H1 (cell line): ENCODE measurements at regions not wholly inside any gene's neighbourhood (a gene's known extent, or its start where the extent isn't known, plus 50 kb on each side); places are given as distances from the start of the nearest gene placed in this dataset.

Experiments used
- CTCF ChIA-PET: fragments of 300-600 bp; sonication (Branson Sonifier 250); formaldehyde crosslinking; loops from one replicate; lab custom pipeline; 2021; ENCODE audit not compliant: partially characterized antibody; lab: Charles Lee
- POLR2A ChIA-PET: fragments of 300-600 bp; sonication (Branson Sonifier 250); formaldehyde crosslinking; loops from one replicate; lab custom pipeline; 2021; ENCODE audit warnings: inconsistent platforms; ENCODE audit not compliant: partially characterized antibody; lab: Charles Lee
- DNase-seq, 2 experiments: peaks; one replicate each; pipeline versions ENCODE4 v3.0.0 to v3.0.0-alpha.2; 2010 to 2022; ENCODE audit warnings: low spot score in 2 of 2, low read depth in 1 of 2, mixed read lengths in 1 of 2
- FAIRE-seq: peaks from 2 replicates; lab custom pipeline; 2011; peaks lifted over from hg19 to GRCh38; lab: Jason Lieb, UNC
- H2AFZ ChIP-seq: 2 replicates; pipeline ENCODE4 v1.8.1; 2012; ENCODE audit warnings: low read length, inconsistent platforms
- H2AK5ac ChIP-seq: 2 replicates; pipeline ENCODE4 v1.6.1; 2013; ENCODE audit warnings: low read depth, low read length
- H2BK120ac ChIP-seq: replicated peaks from 2 replicates; pipeline ENCODE3; 2013; ENCODE audit warnings: low read depth, low read length, inconsistent platforms
- H2BK12ac ChIP-seq: 2 replicates; pipeline ENCODE4 v1.6.1; 2013; ENCODE audit warnings: low read depth, low read length
- H2BK15ac ChIP-seq: 2 replicates; pipeline ENCODE4 v1.6.1; 2013; ENCODE audit warnings: low read length
- H2BK20ac ChIP-seq: 2 replicates; pipeline ENCODE4 v1.6.1; 2013; ENCODE audit warnings: low read length
- H2BK5ac ChIP-seq: 2 replicates; pipeline ENCODE4 v1.6.1; 2013; ENCODE audit warnings: low read depth, low read length
- H3K14ac ChIP-seq: 2 replicates; pipeline ENCODE4 v1.6.1; 2013; ENCODE audit warnings: inconsistent platforms; ENCODE audit not compliant: insufficient read length
- H3K18ac ChIP-seq: 2 replicates; pipeline ENCODE4 v1.6.1; 2013; ENCODE audit warnings: low read length; ENCODE audit errors: extremely low read depth
- H3K23ac ChIP-seq: 2 replicates; pipeline ENCODE4 v1.6.1; 2013; ENCODE audit warnings: inconsistent platforms; ENCODE audit not compliant: insufficient read length
- H3K23me2 ChIP-seq: 2 replicates; pipeline ENCODE4 v1.6.1; 2013; ENCODE audit warnings: low read depth, low read length
- H3K27ac ChIP-seq: 2 replicates; pipeline ENCODE4 v1.6.1; 2011; ENCODE audit warnings: low read depth, low read length, inconsistent platforms
- H3K27me3 ChIP-seq, 4 experiments: replicated peaks in 1 of 4; 1 replicate in 1 of 4; 2 replicates in 3 of 4; pipeline versions ENCODE4 v1.6.1 to v1.8.1; 2011 to 2013; ENCODE audit warnings: low read length in 3 of 4, mild to moderate bottlenecking in 3 of 4, inconsistent platforms in 2 of 4, mixed read lengths in 2 of 4, moderate library complexity in 1 of 4; ENCODE audit not compliant: control insufficient read depth in 3 of 4, insufficient read depth in 3 of 4; ENCODE audit errors: extremely low read depth in 1 of 4
- H3K36me3 ChIP-seq, 4 experiments: 2 replicates each; pipeline versions ENCODE4 v1.6.1 to v1.8.1; 2011 to 2013; ENCODE audit warnings: mild to moderate bottlenecking in 4 of 4, low read length in 3 of 4, moderate library complexity in 2 of 4, control low read depth in 1 of 4, inconsistent platforms in 1 of 4; ENCODE audit not compliant: insufficient read depth in 4 of 4, control insufficient read depth in 2 of 4
- H3K4ac ChIP-seq: replicated peaks from 2 replicates; pipeline ENCODE3; 2013; ENCODE audit warnings: low read length, low read depth, mixed read lengths, inconsistent platforms; ENCODE audit not compliant: insufficient read length
- H3K4me1 ChIP-seq, 4 experiments: replicated peaks in 1 of 4; 1 replicate in 1 of 4; 2 replicates in 3 of 4; pipeline versions ENCODE4 v1.6.1 to v1.8.1; 2011 to 2013; ENCODE audit warnings: low read length in 3 of 4, inconsistent platforms in 2 of 4, mixed read lengths in 1 of 4; ENCODE audit not compliant: insufficient read depth in 4 of 4, control insufficient read depth in 3 of 4
- H3K4me2 ChIP-seq, 2 experiments: 2 replicates each; pipeline versions ENCODE4 v1.6.1 to v1.8.1; 2011 to 2013; ENCODE audit warnings: low read depth in 2 of 2, low read length in 2 of 2, control low read depth in 1 of 2, inconsistent platforms in 1 of 2, mild to moderate bottlenecking in 1 of 2; ENCODE audit not compliant: insufficient read depth in 1 of 2
- H3K4me3 ChIP-seq, 4 experiments: fragments of 200-600, 300-600 bp in 1 of 4; sonication (generic), shearing (Covaris generic), sonication (Bioruptor Twin) in 1 of 4; 2 replicates each; pipeline versions ENCODE4 v1.5.1 to v1.8.1; 2011 to 2016; ENCODE audit warnings: low read length in 4 of 4, low read depth in 3 of 4, control low read depth in 2 of 4, inconsistent platforms in 2 of 4, mild to moderate bottlenecking in 2 of 4, mixed read lengths in 1 of 4, moderate library complexity in 1 of 4; ENCODE audit not compliant: insufficient read depth in 2 of 4; ENCODE audit errors: extremely low read depth in 1 of 4
- H3K56ac ChIP-seq: replicated peaks from 2 replicates; pipeline ENCODE3; 2013; ENCODE audit warnings: low read depth, mild to moderate bottlenecking, mixed read lengths, low read length, inconsistent platforms; ENCODE audit not compliant: insufficient read length
- H3K79me1 ChIP-seq: 2 replicates; pipeline ENCODE4 v1.6.1; 2013; ENCODE audit warnings: low read depth, low read length, control low read depth
- H3K79me2 ChIP-seq, 2 experiments: 2 replicates each; pipeline versions ENCODE4 v1.6.1 to v1.8.1; 2012 to 2013; ENCODE audit warnings: low read length in 2 of 2, mild to moderate bottlenecking in 2 of 2, inconsistent platforms in 1 of 2; ENCODE audit not compliant: insufficient read depth in 2 of 2, control insufficient read depth in 1 of 2
- H3K9ac ChIP-seq, 4 experiments: replicated peaks in 1 of 4; 1 replicate in 1 of 4; 2 replicates in 3 of 4; pipeline versions ENCODE4 v1.6.1 to v1.8.1; 2011 to 2013; ENCODE audit warnings: low read depth in 3 of 4, low read length in 3 of 4, control low read depth in 2 of 4, mild to moderate bottlenecking in 2 of 4, moderate library complexity in 2 of 4, inconsistent platforms in 1 of 4; ENCODE audit errors: extremely low read depth in 1 of 4
- H3K9me3 ChIP-seq, 2 experiments: 2 replicates each; pipeline versions ENCODE4 v1.6.1 to v1.8.1; 2012 to 2013; ENCODE audit warnings: mild to moderate bottlenecking in 2 of 2, moderate library complexity in 2 of 2, control low read depth in 1 of 2, inconsistent platforms in 1 of 2, low read depth in 1 of 2, low read length in 1 of 2, mixed read lengths in 1 of 2; ENCODE audit not compliant: insufficient read depth in 2 of 2
- H4K20me1 ChIP-seq, 2 experiments: replicated peaks in 1 of 2; 2 replicates each; pipeline versions ENCODE3 to v1.8.1; 2011 to 2013; ENCODE audit warnings: inconsistent platforms in 2 of 2, low read length in 2 of 2, mild to moderate bottlenecking in 1 of 2; ENCODE audit not compliant: insufficient read depth in 2 of 2, control insufficient read depth in 1 of 2
- H4K5ac ChIP-seq: 2 replicates; pipeline ENCODE4 v1.6.1; 2013; ENCODE audit warnings: low read length, low read depth, mixed read lengths, inconsistent platforms; ENCODE audit not compliant: insufficient read length
- H4K8ac ChIP-seq: 2 replicates; pipeline ENCODE4 v1.8.0; 2013; ENCODE audit warnings: mild to moderate bottlenecking, moderate library complexity, low read length, inconsistent platforms; ENCODE audit not compliant: insufficient read depth; ENCODE audit errors: extremely low read depth
- H4K91ac ChIP-seq: replicated peaks from 2 replicates; pipeline ENCODE3; 2013; ENCODE audit warnings: low read length, mixed read lengths, inconsistent platforms; ENCODE audit not compliant: insufficient read length
- WGBS, 2 experiments: shearing (Covaris generic) in 1 of 2; methylation state at CpG; one replicate each; pipeline versions ENCODE4 v1.1.6 to v1.1.7; 2013 to 2015; ENCODE audit warnings: low lambda C conversion rate in 2 of 2, mixed read lengths in 2 of 2, inconsistent platforms in 1 of 2, low coverage in 1 of 2, missing lambda C conversion rate in 1 of 2; ENCODE audit not compliant: insufficient replicate concordance in 2 of 2, insufficient coverage in 1 of 2, insufficient read length in 1 of 2; ENCODE audit errors: extremely low coverage in 1 of 2, missing lambda C conversion rate in 1 of 2; 5-methylcytosine and 5-hydroxymethylcytosine counted together

GRCh38 chr10:78645169-78645686 is 423.5 kb upstream of the ZMIZ1 start:
- H4K91ac ChIP-seq = no peak overlapping the region
- no peak overlapping the region for H2BK5ac ChIP-seq
- 82% methylated on average over 5 of the region's 5 CpGs; no CpG with 5 or more reads in 1 of the 2 experiments for WGBS, 2 experiments
- no peak overlapping the region for H2BK120ac ChIP-seq
- FAIRE-seq (no peak), DNase-seq (no peak)
- no peak overlapping the region for H2AFZ ChIP-seq
- peaks cover 0 to 5% of the 10 kb centered on the region in 2 experiments; a peak in 1 of 4 replicates for H3K9me3 ChIP-seq
- H2AK5ac ChIP-seq = no peak overlapping the region
- no peak overlapping the region for H3K4ac ChIP-seq
- no peak overlapping the region for H2BK12ac ChIP-seq
- no peaks in the 10 kb centered on the region for H3K79me1 ChIP-seq
- no peak overlapping the region for H3K18ac ChIP-seq
- no peak overlapping the region for H3K23ac ChIP-seq
- POLR2A ChIA-PET = no interaction called here
- no peak overlapping the region for H2BK20ac ChIP-seq
- H3K36me3 ChIP-seq = no peaks in the 10 kb centered on the region
- H4K5ac ChIP-seq = no peak overlapping the region
- H3K23me2 ChIP-seq = no peaks in the 10 kb centered on the region
- no peak overlapping the region for H3K14ac ChIP-seq
- no peaks in the 10 kb centered on the region for H3K4me1 ChIP-seq
- H3K4me2 ChIP-seq = no peak overlapping the region
- no peak overlapping the region for H3K9ac ChIP-seq
- CTCF ChIA-PET = interaction anchor here (1.3 to 1.5 kb wide), 2 partner anchors 12 to 212 kb away, joined by 3 to 4 read pairs; no protein-coding TSS in a partner anchor
- H4K20me1 ChIP-seq = no peaks in the 10 kb centered on the region
- H3K56ac ChIP-seq = no peak overlapping the region
- H3K79me2 ChIP-seq = no peaks in the 10 kb centered on the region
- no peak overlapping the region for H3K27ac ChIP-seq
- H3K27me3 ChIP-seq = no peaks in the 10 kb centered on the region
- no peak overlapping the region for H3K4me3 ChIP-seq
- no peak overlapping the region for H2BK15ac ChIP-seq
- no peak overlapping the region for H4K8ac ChIP-seq
